Epithelial cell of proximal tubule (primary cell): ENCODE measurements at regions not wholly inside any gene's neighbourhood (a gene's known extent, or its start where the extent isn't known, plus 50 kb on each side); places are given as distances from the start of the nearest gene placed in this dataset.

ENCODE experiments used
- DNase-seq: peaks from one replicate; pipeline ENCODE4 v3.0.0-alpha.2; 2011; ENCODE audit warnings: low read depth
- H3K4me3 ChIP-seq: 2 replicates; pipeline ENCODE4 v1.5.1; 2011; ENCODE audit warnings: low read depth, mild to moderate bottlenecking, low read length
- CTCF ChIP-seq: conservative IDR thresholded peaks from 2 replicates; pipeline ENCODE4 v1.5.1; 2012; ENCODE audit warnings: low read depth, mild to moderate bottlenecking, low read length

GRCh38 chr1:187629075-187629474 is 800.3 kb downstream of the PLA2G4A start:
- DNase-seq = no peak
- H3K4me3 ChIP-seq = no peak overlapping the region
- TF ChIP-seq CTCF = no peak

GRCh38 chr1:187630653-187631380 is 802.1 kb downstream of the PLA2G4A start:
- H3K4me3 ChIP-seq = no peak overlapping the region
- no peak for TF ChIP-seq CTCF
- no peak for DNase-seq

GRCh38 chr1:187631381-187631675 is 802.6 kb downstream of the PLA2G4A start:
- no peak for TF ChIP-seq CTCF
- DNase-seq = no peak

GRCh38 chr1:187631984-187632383 is 803.2 kb downstream of the PLA2G4A start:
- no peak overlapping the region for H3K4me3 ChIP-seq
- TF ChIP-seq CTCF = no peak
- no peak for DNase-seq

More at GRCh38 chr1:187631381-187631675, 802.6 kb downstream of the PLA2G4A start:
- no peak overlapping the region for H3K4me3 ChIP-seq

GRCh38 chr1:187634940-187635339 is 806.2 kb downstream of the PLA2G4A start:
- TF ChIP-seq CTCF = no peak
- DNase-seq = no peak
- H3K4me3 ChIP-seq = no peak overlapping the region

- no peak for TF ChIP-seq CTCF
- DNase-seq = no peak
- H3K4me3 ChIP-seq = no peak overlapping the region
These were observed 810.1 kb downstream of the PLA2G4A start for GRCh38 chr1:187638733-187639434.

- H3K4me3 ChIP-seq = no peak overlapping the region
- DNase-seq = no peak
- no peak for TF ChIP-seq CTCF
These were observed 812.3 kb downstream of the PLA2G4A start for GRCh38 chr1:187641015-187641414.
